ENCODE measurements at regions not wholly inside any gene's neighbourhood (a gene's known extent, or its start where the extent isn't known, plus 50 kb on each side); places are given as distances from the start of the nearest gene placed in this dataset.

DNA sequence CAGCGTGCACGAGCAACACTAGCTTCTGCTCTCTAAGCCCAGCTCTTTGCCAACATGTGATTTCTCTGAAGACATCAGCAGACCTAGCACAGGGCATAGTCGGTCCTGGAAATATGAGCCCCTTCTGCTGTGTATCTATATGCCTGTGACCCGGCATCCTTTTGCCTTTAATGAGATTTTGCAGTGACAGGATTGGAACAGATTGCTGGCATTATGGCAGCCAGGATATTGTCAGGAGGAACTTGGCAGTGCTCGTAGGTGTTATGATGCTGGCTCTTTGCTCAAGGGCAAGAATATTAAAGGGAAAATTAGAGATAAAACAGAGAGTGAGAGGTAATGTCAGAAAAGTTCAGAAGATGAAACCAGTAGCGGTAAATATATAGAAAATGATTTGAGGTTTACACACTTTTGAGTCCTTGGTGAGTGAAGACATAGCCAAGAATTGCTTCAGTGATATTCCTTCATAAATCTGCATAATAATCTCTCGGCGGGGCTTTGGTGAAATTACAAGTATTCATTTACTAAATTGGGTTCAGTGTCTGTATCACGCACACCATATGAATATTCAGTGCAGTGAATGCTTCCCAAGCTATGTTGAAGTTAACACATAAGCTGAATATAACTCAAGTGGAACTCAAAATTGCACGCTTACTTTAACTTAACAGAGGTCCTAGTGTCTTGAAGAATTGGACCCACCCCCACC is 502.1 kb upstream of the NR3C2 start:
- dilution Hi-C loops (cut with MboI; ENCODE audit: extremely low pct_ligation_motif_present, low sequenced_read_pairs), result no loop called here
- DNase-seq (ENCODE audit: low read depth, low spot score), result no peak
- H3K4me1 ChIP-seq (ENCODE audit: control insufficient read depth, extremely low read depth, insufficient read depth, low read length), result no peaks in the 10 kb centered on the region
- no peaks in the 10 kb centered on the region for H3K9me3 ChIP-seq (ENCODE audit: control insufficient read depth, low read depth, low read length)
- H4K20me1 ChIP-seq (ENCODE audit: control insufficient read depth, extremely low read depth, insufficient read depth, low read length), result no peaks in the 10 kb centered on the region
- TF ChIP-seq EZH2 (IDR thresholded peaks at IDR 0.05; ENCODE audit: low read length), result no peak
- TF ChIP-seq, protein P1, sequence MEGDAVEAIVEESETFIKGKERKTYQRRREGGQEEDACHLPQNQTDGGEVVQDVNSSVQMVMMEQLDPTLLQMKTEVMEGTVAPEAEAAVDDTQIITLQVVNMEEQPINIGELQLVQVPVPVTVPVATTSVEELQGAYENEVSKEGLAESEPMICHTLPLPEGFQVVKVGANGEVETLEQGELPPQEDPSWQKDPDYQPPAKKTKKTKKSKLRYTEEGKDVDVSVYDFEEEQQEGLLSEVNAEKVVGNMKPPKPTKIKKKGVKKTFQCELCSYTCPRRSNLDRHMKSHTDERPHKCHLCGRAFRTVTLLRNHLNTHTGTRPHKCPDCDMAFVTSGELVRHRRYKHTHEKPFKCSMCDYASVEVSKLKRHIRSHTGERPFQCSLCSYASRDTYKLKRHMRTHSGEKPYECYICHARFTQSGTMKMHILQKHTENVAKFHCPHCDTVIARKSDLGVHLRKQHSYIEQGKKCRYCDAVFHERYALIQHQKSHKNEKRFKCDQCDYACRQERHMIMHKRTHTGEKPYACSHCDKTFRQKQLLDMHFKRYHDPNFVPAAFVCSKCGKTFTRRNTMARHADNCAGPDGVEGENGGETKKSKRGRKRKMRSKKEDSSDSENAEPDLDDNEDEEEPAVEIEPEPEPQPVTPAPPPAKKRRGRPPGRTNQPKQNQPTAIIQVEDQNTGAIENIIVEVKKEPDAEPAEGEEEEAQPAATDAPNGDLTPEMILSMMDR (optimal IDR thresholded peaks at IDR 0.05 in 1 of 3, IDR thresholded peaks at IDR 0.05 in 1 of 3, conservative IDR thresholded peaks at IDR 0.05 in 1 of 3; ENCODE audit: extremely low read depth in 1 of 3, insufficient read depth in 2 of 3, low read length in 3 of 3), result no peak
- no peaks in the 10 kb centered on the region for H3K27me3 ChIP-seq (ENCODE audit: control insufficient read depth, extremely low read depth, insufficient read depth, low read length)
- no peak for FAIRE-seq
- H3K9me1 ChIP-seq (ENCODE audit: control insufficient read depth, extremely low read depth, insufficient read depth, low read length), result no peaks in the 10 kb centered on the region
- no peak overlapping the region for H2AFZ ChIP-seq (ENCODE audit: control insufficient read depth, low read length)
- no peak overlapping the region for H3K27ac ChIP-seq (ENCODE audit: control insufficient read depth, insufficient read depth, low read length)
- no peaks in the 10 kb centered on the region for H3K36me3 ChIP-seq (ENCODE audit: control insufficient read depth in 2 of 2, extremely low read depth in 1 of 2, insufficient read depth in 2 of 2, low read length in 2 of 2)
- H3K4me3 ChIP-seq (ENCODE audit: control insufficient read depth in 2 of 3, extremely low read depth in 1 of 3, insufficient read depth in 2 of 3, low read depth in 1 of 3, low read length in 3 of 3), result no peak overlapping the region
- no peak overlapping the region for H3K4me2 ChIP-seq (ENCODE audit: control insufficient read depth, extremely low read depth, insufficient read depth, low read depth, low read length)
- H3K79me2 ChIP-seq (ENCODE audit: control insufficient read depth, insufficient read depth, low read length), result no peaks in the 10 kb centered on the region
- H3K9ac ChIP-seq (ENCODE audit: control insufficient read depth, extremely low read depth, insufficient read depth, low read length), result no peak overlapping the region

DNA sequence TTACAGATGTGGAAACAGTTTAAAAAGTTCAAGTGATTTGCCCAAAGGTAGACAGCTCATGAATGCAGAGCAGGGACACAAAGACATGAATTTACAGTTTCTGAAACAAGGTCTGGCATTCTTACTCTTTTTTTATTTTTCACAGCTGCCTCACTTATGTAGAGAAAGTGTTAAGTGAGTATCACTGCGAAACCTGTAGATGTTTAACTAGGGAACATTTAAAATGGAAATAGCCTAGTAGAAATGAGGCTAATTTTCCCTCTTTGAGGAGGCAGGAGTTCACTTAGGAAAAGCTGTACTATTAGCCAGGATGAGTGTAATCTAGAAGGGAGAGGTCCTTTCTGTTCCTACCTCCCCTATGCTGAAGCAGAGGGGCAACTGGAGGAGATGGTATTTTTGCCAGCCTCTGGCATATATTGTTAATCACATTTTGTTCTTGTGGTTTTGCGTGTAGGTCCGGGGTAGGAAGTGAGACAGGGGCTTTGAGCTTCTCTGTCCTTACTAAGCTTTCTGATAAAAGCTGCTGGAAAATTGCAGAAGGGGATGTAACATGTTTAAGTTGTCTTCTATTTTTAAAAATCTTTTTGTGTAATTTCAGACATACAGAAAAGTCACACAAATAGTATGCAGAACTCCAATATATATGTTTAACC is 492.8 kb upstream of the NR3C2 start:
- no peak overlapping the region for H3K9ac ChIP-seq (ENCODE audit: control insufficient read depth, extremely low read depth, insufficient read depth, low read length)
- H3K4me2 ChIP-seq (ENCODE audit: control insufficient read depth, extremely low read depth, insufficient read depth, low read depth, low read length), result no peak overlapping the region
- H3K4me1 ChIP-seq (ENCODE audit: control insufficient read depth, extremely low read depth, insufficient read depth, low read length), result no peaks in the 10 kb centered on the region
- dilution Hi-C loops (cut with MboI; ENCODE audit: extremely low pct_ligation_motif_present, low sequenced_read_pairs), result no loop called here
- no peaks in the 10 kb centered on the region for H3K36me3 ChIP-seq (ENCODE audit: control insufficient read depth in 2 of 2, extremely low read depth in 1 of 2, insufficient read depth in 2 of 2, low read length in 2 of 2)
- FAIRE-seq, result no peak
- H3K9me1 ChIP-seq (ENCODE audit: control insufficient read depth, extremely low read depth, insufficient read depth, low read length), result no peaks in the 10 kb centered on the region
- H3K27me3 ChIP-seq (ENCODE audit: control insufficient read depth, extremely low read depth, insufficient read depth, low read length), result no peaks in the 10 kb centered on the region
- no peaks in the 10 kb centered on the region for H4K20me1 ChIP-seq (ENCODE audit: control insufficient read depth, extremely low read depth, insufficient read depth, low read length)
- H3K27ac ChIP-seq (ENCODE audit: control insufficient read depth, insufficient read depth, low read length), result no peak overlapping the region
- H2AFZ ChIP-seq (ENCODE audit: control insufficient read depth, low read length), result no peak overlapping the region
- TF ChIP-seq, protein P1 (optimal IDR thresholded peaks at IDR 0.05 in 1 of 3, IDR thresholded peaks at IDR 0.05 in 1 of 3, conservative IDR thresholded peaks at IDR 0.05 in 1 of 3; ENCODE audit: extremely low read depth in 1 of 3, insufficient read depth in 2 of 3, low read length in 3 of 3), result no peak
- no peak for TF ChIP-seq EZH2 (IDR thresholded peaks at IDR 0.05; ENCODE audit: low read length)
- no peaks in the 10 kb centered on the region for H3K9me3 ChIP-seq (ENCODE audit: control insufficient read depth, low read depth, low read length)
- no peaks in the 10 kb centered on the region for H3K79me2 ChIP-seq (ENCODE audit: control insufficient read depth, insufficient read depth, low read length)
- H3K4me3 ChIP-seq (ENCODE audit: control insufficient read depth in 2 of 3, extremely low read depth in 1 of 3, insufficient read depth in 2 of 3, low read depth in 1 of 3, low read length in 3 of 3), result no peak overlapping the region
- DNase-seq (ENCODE audit: low read depth, low spot score), result no peak
